ENCODE measurements at regions not wholly inside any gene's neighbourhood (a gene's known extent, or its start where the extent isn't known, plus 50 kb on each side); places are given as distances from the start of the nearest gene placed in this dataset.
"Not testable (repeated sequence)": the region's sequence is repeated elsewhere in the genome, so short reads cannot be mapped to it uniquely, and the experiment has no call there.

DNA sequence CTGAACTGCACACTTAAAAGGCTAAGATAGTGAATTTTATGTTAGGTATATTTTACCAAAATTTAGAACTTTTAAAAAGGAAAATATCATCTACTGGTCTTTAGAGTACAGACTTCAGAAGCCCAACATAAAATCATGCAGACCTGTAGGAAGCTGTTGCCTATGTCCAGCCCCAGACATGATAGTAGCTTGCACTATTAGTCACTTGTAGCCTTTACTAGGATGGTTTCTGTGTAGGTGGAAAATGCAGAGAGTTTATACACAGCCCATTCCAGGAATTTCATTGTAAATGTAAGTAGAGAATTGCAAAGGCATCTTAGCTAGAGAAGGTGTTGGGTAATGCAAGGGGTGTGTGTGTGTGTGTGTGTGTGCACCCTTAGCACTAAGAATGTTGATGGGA, 640.2 kb downstream of the RNF144A start:
- DNase-seq: no peak
- H3K36me3 Mint-ChIP-seq (ENCODE audit: low read depth): no peaks in the 10 kb centered on the region
- H3K9me3 Mint-ChIP-seq: no peaks in the 10 kb centered on the region
- TF ChIP-seq, protein P1, sequence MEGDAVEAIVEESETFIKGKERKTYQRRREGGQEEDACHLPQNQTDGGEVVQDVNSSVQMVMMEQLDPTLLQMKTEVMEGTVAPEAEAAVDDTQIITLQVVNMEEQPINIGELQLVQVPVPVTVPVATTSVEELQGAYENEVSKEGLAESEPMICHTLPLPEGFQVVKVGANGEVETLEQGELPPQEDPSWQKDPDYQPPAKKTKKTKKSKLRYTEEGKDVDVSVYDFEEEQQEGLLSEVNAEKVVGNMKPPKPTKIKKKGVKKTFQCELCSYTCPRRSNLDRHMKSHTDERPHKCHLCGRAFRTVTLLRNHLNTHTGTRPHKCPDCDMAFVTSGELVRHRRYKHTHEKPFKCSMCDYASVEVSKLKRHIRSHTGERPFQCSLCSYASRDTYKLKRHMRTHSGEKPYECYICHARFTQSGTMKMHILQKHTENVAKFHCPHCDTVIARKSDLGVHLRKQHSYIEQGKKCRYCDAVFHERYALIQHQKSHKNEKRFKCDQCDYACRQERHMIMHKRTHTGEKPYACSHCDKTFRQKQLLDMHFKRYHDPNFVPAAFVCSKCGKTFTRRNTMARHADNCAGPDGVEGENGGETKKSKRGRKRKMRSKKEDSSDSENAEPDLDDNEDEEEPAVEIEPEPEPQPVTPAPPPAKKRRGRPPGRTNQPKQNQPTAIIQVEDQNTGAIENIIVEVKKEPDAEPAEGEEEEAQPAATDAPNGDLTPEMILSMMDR (conservative IDR thresholded peaks at IDR 0.05): no peak
- no peak overlapping the region for H3K4me3 Mint-ChIP-seq
- Histone ChIP-seq H3K4me1 (ENCODE audit: control insufficient read depth, insufficient read depth, low read length) (no peaks in the 10 kb centered on the region), H3K27me3 (ENCODE audit: control insufficient read depth, insufficient read depth, low read length, poor library complexity, severe bottlenecking) (peaks cover 38% of the 10 kb centered on the region), H3K4me3 (ENCODE audit: low read length) (no peak overlapping the region), H3K27ac (ENCODE audit: low read depth, low read length) (no peak overlapping the region), H3K9me3 (ENCODE audit: control insufficient read depth, low read length) (no peaks in the 10 kb centered on the region), H3K9ac (ENCODE audit: extremely low read depth, low read length, poor library complexity, severe bottlenecking) (no peak overlapping the region), H3K36me3 (ENCODE audit: control insufficient read depth, insufficient read depth, low read length) (no peaks in the 10 kb centered on the region)
- peaks cover 18% of the 10 kb centered on the region for H3K27me3 Mint-ChIP-seq (ENCODE audit: insufficient read depth)
- peaks cover 8% of the 10 kb centered on the region for H3K4me1 Mint-ChIP-seq
- H3K27ac Mint-ChIP-seq: no peak overlapping the region

- TF ChIP-seq, protein P1 (conservative IDR thresholded peaks at IDR 0.05): no peak
- Mint-ChIP-seq H3K27ac (no peak overlapping the region), H3K9me3 (no peaks in the 10 kb centered on the region), H3K4me3 (no peak overlapping the region), H3K36me3 (ENCODE audit: low read depth) (no peaks in the 10 kb centered on the region), H3K27me3 (ENCODE audit: insufficient read depth) (peaks cover 10% of the 10 kb centered on the region), H3K4me1 (peaks cover 6% of the 10 kb centered on the region)
- H3K36me3 ChIP-seq (ENCODE audit: control insufficient read depth, insufficient read depth, low read length): no peaks in the 10 kb centered on the region
- no peak overlapping the region for H3K27ac ChIP-seq (ENCODE audit: low read depth, low read length)
- H3K9me3 ChIP-seq (ENCODE audit: control insufficient read depth, low read length): no peaks in the 10 kb centered on the region
- H3K9ac ChIP-seq (ENCODE audit: extremely low read depth, low read length, poor library complexity, severe bottlenecking): no peak overlapping the region
- H3K4me3 ChIP-seq (ENCODE audit: low read length): no peak overlapping the region
- WGBS, 2 experiments (ENCODE audit: insufficient coverage in 1 of 2, insufficient read length in 1 of 2): no CpG with 5 or more reads among the region's 1 CpG
- no peaks in the 10 kb centered on the region for H3K4me1 ChIP-seq (ENCODE audit: control insufficient read depth, insufficient read depth, low read length)
- peaks cover 27% of the 10 kb centered on the region for H3K27me3 ChIP-seq (ENCODE audit: control insufficient read depth, insufficient read depth, low read length, poor library complexity, severe bottlenecking)
- no peak for DNase-seq
Observed at GRCh38 chr2:7559791-7560190, 642.6 kb downstream of the RNF144A start.

GRCh38 chr2:7566382-7566881, 649.2 kb downstream of the RNF144A start:
- Histone ChIP-seq H3K4me3 (ENCODE audit: low read length) (no peak overlapping the region), H3K4me1 (ENCODE audit: control insufficient read depth, insufficient read depth, low read length) (no peaks in the 10 kb centered on the region), H3K9me3 (ENCODE audit: control insufficient read depth, low read length) (no peaks in the 10 kb centered on the region), H3K27me3 (ENCODE audit: control insufficient read depth, insufficient read depth, low read length, poor library complexity, severe bottlenecking) (no peaks in the 10 kb centered on the region), H3K9ac (ENCODE audit: extremely low read depth, low read length, poor library complexity, severe bottlenecking) (no peak overlapping the region), H3K27ac (ENCODE audit: low read depth, low read length) (no peak overlapping the region), H3K36me3 (ENCODE audit: control insufficient read depth, insufficient read depth, low read length) (no peaks in the 10 kb centered on the region)
- H3K27ac Mint-ChIP-seq: no peak overlapping the region
- DNase-seq: no peak
- H3K4me3 Mint-ChIP-seq: no peak overlapping the region
- H3K36me3 Mint-ChIP-seq (ENCODE audit: low read depth): no peaks in the 10 kb centered on the region
- no peaks in the 10 kb centered on the region for H3K4me1 Mint-ChIP-seq
- WGBS, 2 experiments (ENCODE audit: insufficient coverage in 1 of 2, insufficient read length in 1 of 2): 90 to 96% methylated on average over 6 of the region's 6 CpGs
- TF ChIP-seq, protein P1 (conservative IDR thresholded peaks at IDR 0.05): no peak
- no peaks in the 10 kb centered on the region for H3K9me3 Mint-ChIP-seq
- H3K27me3 Mint-ChIP-seq (ENCODE audit: insufficient read depth): peaks cover 4% of the 10 kb centered on the region

DNA sequence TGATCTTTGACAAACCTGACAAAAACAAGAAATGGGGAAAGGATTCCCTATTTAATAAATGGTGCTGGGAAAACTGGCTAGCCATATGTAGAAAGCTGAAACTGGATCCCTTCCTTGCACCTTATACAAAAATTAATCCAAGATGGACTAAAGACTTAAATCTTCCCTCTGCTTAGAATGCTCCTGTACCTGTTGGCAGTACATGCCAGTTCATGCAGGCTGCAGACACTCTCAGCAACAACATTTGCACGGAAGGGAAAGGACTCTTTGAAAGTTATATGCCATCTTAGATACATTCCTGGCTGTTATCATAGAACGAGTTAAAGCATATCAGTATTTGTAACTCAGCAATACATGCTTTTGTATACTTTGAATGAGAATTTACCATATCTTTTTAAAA, 649.9 kb downstream of the RNF144A start:
- not testable (repeated sequence) for H3K27ac ChIP-seq (ENCODE audit: low read depth, low read length); H3K4me1 Mint-ChIP-seq; H3K4me3 Mint-ChIP-seq; H3K4me1 ChIP-seq (ENCODE audit: control insufficient read depth, insufficient read depth, low read length); H3K9me3 ChIP-seq (ENCODE audit: control insufficient read depth, low read length); DNase-seq; H3K9ac ChIP-seq (ENCODE audit: extremely low read depth, low read length, poor library complexity, severe bottlenecking); H3K27me3 Mint-ChIP-seq (ENCODE audit: insufficient read depth); H3K27ac Mint-ChIP-seq; H3K27me3 ChIP-seq (ENCODE audit: control insufficient read depth, insufficient read depth, low read length, poor library complexity, severe bottlenecking); H3K4me3 ChIP-seq (ENCODE audit: low read length); H3K9me3 Mint-ChIP-seq; H3K36me3 Mint-ChIP-seq (ENCODE audit: low read depth); H3K36me3 ChIP-seq (ENCODE audit: control insufficient read depth, insufficient read depth, low read length)
- 86 to 94% methylated on average over 2 of the region's 2 CpGs for WGBS, 2 experiments (ENCODE audit: insufficient coverage in 1 of 2, insufficient read length in 1 of 2)

Measured in endodermal cell (in vitro differentiated cells).